ENCODE measurements at regions not wholly inside any gene's neighbourhood (a gene's known extent, or its start where the extent isn't known, plus 50 kb on each side); places are given as distances from the start of the nearest gene placed in this dataset.

GRCh38 chr20:7226156-7226555 is 458.7 kb downstream of the BMP2 start:
- TF ChIP-seq CTCF (optimal IDR thresholded peaks at IDR 0.05 in 1 of 3, IDR thresholded peaks at IDR 0.05 in 1 of 3, conservative IDR thresholded peaks at IDR 0.05 in 1 of 3; ENCODE audit: extremely low read depth in 1 of 3, insufficient read depth in 2 of 3, low read length in 3 of 3) = no peak
- TF ChIP-seq EZH2 (IDR thresholded peaks at IDR 0.05; ENCODE audit: low read length) = no peak

Measured in keratinocyte (primary cell).